Gastroesophageal sphincter (tissue), 3 donors: ENCODE measurements at regions not wholly inside any gene's neighbourhood (a gene's known extent, or its start where the extent isn't known, plus 50 kb on each side); places are given as distances from the start of the nearest gene placed in this dataset.

Experiments
- CTCF ChIP-seq, 4 experiments: fragments of 200-600 bp in 2 of 4; fragments of 450-650 bp in 2 of 4; sonication (generic) in 1 of 4; IDR thresholded peaks; one replicate each; pipeline ENCODE4 v1.5.1; 2017 to 2019; ENCODE audit warnings: antibody characterized with exemption in 4 of 4, mild to moderate bottlenecking in 2 of 4, moderate library complexity in 2 of 4
- EP300 ChIP-seq: sonication (generic); formaldehyde crosslinking; IDR thresholded peaks from one replicate; pipeline ENCODE4 v1.6.1; 2017; ENCODE audit warnings: antibody characterized with exemption, mild to moderate bottlenecking
- POLR2A ChIP-seq, 2 donors: fragments of 450-650 bp; IDR thresholded peaks; one replicate each; pipeline ENCODE4 v1.6.1; 2017; ENCODE audit warnings: antibody characterized with exemption in 2 of 2, mild to moderate bottlenecking in 2 of 2, moderate library complexity in 1 of 2
- POLR2AphosphoS5 ChIP-seq: sonication (generic); formaldehyde crosslinking; IDR thresholded peaks from one replicate; pipeline ENCODE4 v1.6.1; 2017; ENCODE audit warnings: antibody characterized with exemption

- no peak for TF ChIP-seq CTCF (IDR thresholded peaks at IDR 0.05)
- no peak for TF ChIP-seq POLR2A (IDR thresholded peaks at IDR 0.05)
- TF ChIP-seq EP300: no peak
- TF ChIP-seq POLR2AphosphoS5: no peak
These were observed 275.2 kb upstream of the CDH9 start for GRCh38 chr5:27313549-27313948.
